Muscle layer of duodenum (tissue), 2 donors: ENCODE measurements at regions not wholly inside any gene's neighbourhood (a gene's known extent, or its start where the extent isn't known, plus 50 kb on each side); places are given as distances from the start of the nearest gene placed in this dataset.
"Not testable (repeated sequence)": the region's sequence is repeated elsewhere in the genome, so short reads cannot be mapped to it uniquely, and the experiment has no call there.

Experiments
- H3K27ac ChIP-seq: one replicate; pipeline ENCODE4 v1.7.0; 2013; ENCODE audit warnings: mild to moderate bottlenecking, low read length
- H3K27me3 ChIP-seq: one replicate; pipeline ENCODE4 v1.7.0; 2013; ENCODE audit warnings: low read depth, mild to moderate bottlenecking, control low read depth, low read length
- H3K36me3 ChIP-seq, 2 donors: one replicate each; pipeline ENCODE4 v1.7.0; 2013; ENCODE audit warnings: low read length in 2 of 2, control low read depth in 1 of 2, mild to moderate bottlenecking in 1 of 2; ENCODE audit not compliant: insufficient read depth in 2 of 2, control insufficient read depth in 1 of 2
- H3K4me1 ChIP-seq, 2 donors: one replicate each; pipeline ENCODE4 v1.7.0; 2013; ENCODE audit warnings: low read length in 2 of 2, mild to moderate bottlenecking in 2 of 2, control low read depth in 1 of 2, moderate library complexity in 1 of 2; ENCODE audit not compliant: insufficient read depth in 2 of 2, control insufficient read depth in 1 of 2
- H3K4me3 ChIP-seq, 2 donors: one replicate each; pipeline ENCODE4 v1.7.0; 2013; ENCODE audit warnings: low read length in 2 of 2, low read depth in 1 of 2, mild to moderate bottlenecking in 1 of 2
- H3K9me3 ChIP-seq, 2 donors: one replicate each; pipeline ENCODE4 v1.7.0; 2013; ENCODE audit warnings: low read length in 2 of 2, control low read depth in 1 of 2, mild to moderate bottlenecking in 1 of 2; ENCODE audit not compliant: control insufficient read depth in 1 of 2
- donor health status: healthy.

- H3K4me3 ChIP-seq, H3K27ac ChIP-seq: not testable (repeated sequence)
These were observed 83.2 kb upstream of the ROPN1 start for GRCh38 chr3:124075090-124075489.

GRCh38 chr3:124075753-124076152, 83.8 kb upstream of the ROPN1 start:
- Histone ChIP-seq H3K27ac (no peak overlapping the region), H3K36me3 (no peaks in the 10 kb centered on the region), H3K9me3 (no peaks in the 10 kb centered on the region)

More at GRCh38 chr3:124075090-124075489, 83.2 kb upstream of the ROPN1 start:
- H3K36me3 ChIP-seq, H3K9me3 ChIP-seq, H3K27me3 ChIP-seq, H3K4me1 ChIP-seq: not testable (repeated sequence)

GRCh38 chr3:124076235-124076634, 84.3 kb upstream of the ROPN1 start:
- H3K4me1 ChIP-seq: peaks cover 0 to 3% of the 10 kb centered on the region in 2 donors
- no peaks in the 10 kb centered on the region for H3K27me3 ChIP-seq
- no peaks in the 10 kb centered on the region for H3K9me3 ChIP-seq
- H3K4me3 ChIP-seq: no peak overlapping the region
- H3K27ac ChIP-seq: no peak overlapping the region
- H3K36me3 ChIP-seq: no peaks in the 10 kb centered on the region

More at GRCh38 chr3:124075753-124076152, 83.8 kb upstream of the ROPN1 start:
- Histone ChIP-seq H3K4me3 (no peak overlapping the region), H3K27me3 (no peaks in the 10 kb centered on the region), H3K4me1 (peaks cover 0 to 3% of the 10 kb centered on the region in 2 donors)

DNA sequence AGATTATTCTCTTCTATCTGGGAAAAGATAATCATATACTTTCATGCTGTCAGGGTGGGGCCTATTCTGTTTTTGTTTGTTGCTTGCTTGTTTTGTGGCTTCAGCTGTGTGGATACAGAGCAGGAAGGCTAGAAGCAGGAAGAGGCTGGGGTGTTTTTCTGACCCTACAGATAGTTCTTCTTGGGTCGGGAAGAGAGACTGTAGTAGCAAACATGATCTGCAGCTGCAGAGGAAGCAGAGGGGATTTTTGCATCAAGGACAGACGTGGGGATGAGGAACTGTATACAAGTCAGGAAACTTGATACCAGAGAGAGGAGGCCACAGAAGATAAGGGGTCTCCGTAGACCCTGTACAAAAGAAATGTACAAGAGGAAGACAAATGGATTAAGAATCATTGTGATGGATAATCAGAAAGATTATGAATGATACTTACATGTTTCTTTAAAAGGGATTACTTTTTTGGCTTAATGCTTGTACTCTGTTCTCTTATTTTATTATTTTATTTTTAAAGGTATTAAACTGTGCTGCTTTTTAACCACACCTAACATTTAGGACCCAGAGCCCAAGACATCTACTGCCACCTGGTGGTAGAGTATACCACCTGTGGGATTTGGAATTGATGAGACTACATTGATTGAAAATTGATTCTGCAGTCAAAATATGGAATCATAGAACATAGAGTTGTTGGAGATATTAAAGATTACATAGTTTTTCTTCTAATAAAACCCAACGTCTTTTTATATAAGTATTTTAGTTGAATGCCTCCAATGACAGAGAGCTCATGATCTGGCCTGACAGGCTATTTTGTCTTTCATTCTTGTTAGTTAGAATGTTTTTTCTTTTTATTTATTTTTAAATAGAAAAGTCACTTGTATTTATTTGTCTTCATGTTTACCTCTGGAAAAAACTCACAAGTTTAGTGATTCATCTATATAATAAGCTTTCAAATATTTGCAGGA, 87.3 kb upstream of the ROPN1 start:
- Histone ChIP-seq H3K9me3 (no peaks in the 10 kb centered on the region), H3K36me3 (no peaks in the 10 kb centered on the region), H3K27me3 (no peaks in the 10 kb centered on the region), H3K27ac (no peak overlapping the region), H3K4me3 (no peak overlapping the region), H3K4me1 (peaks cover 0 to 8% of the 10 kb centered on the region in 2 donors)

DNA sequence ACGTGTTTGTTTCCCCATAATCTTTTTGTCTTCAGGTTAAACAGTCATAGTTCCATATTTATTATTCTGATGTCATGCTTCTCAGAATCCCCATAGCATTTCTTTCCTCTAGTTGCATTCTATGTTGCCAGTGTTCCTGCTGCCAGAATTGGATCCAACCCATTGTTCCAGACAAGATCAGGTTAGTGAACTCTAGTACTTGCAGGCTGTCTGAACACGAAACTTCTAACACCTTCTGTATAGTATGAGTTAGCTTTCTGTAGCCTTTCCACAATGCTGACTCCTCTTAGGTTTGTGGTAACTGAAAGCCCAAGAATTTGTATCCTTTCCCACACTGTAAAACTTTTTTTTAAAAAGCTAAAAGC, 88.0 kb upstream of the ROPN1 start:
- no peaks in the 10 kb centered on the region for H3K9me3 ChIP-seq
- peaks cover 0 to 11% of the 10 kb centered on the region in 2 donors for H3K4me1 ChIP-seq
- H3K27ac ChIP-seq: no peak overlapping the region

GRCh38 chr3:124082343-124082742, 90.4 kb upstream of the ROPN1 start:
- H3K27me3 ChIP-seq: no peaks in the 10 kb centered on the region
- peaks cover 0 to 11% of the 10 kb centered on the region in 2 donors for H3K4me1 ChIP-seq
- no peak overlapping the region for H3K27ac ChIP-seq
- H3K4me3 ChIP-seq: no peak overlapping the region
- no peaks in the 10 kb centered on the region for H3K36me3 ChIP-seq
- H3K9me3 ChIP-seq: no peaks in the 10 kb centered on the region

More for the DNA sequence above, 88.0 kb upstream of the ROPN1 start:
- no peak overlapping the region for H3K4me3 ChIP-seq
- H3K27me3 ChIP-seq: no peaks in the 10 kb centered on the region
- H3K36me3 ChIP-seq: no peaks in the 10 kb centered on the region

- Histone ChIP-seq H3K36me3 (no peaks in the 10 kb centered on the region), H3K4me3 (no peak overlapping the region), H3K27me3 (no peaks in the 10 kb centered on the region), H3K9me3 (no peaks in the 10 kb centered on the region), H3K4me1 (peaks cover 0 to 8% of the 10 kb centered on the region in 2 donors), H3K27ac (no peak overlapping the region)
These were observed 92.3 kb upstream of the ROPN1 start for GRCh38 chr3:124084022-124084881.

DNA sequence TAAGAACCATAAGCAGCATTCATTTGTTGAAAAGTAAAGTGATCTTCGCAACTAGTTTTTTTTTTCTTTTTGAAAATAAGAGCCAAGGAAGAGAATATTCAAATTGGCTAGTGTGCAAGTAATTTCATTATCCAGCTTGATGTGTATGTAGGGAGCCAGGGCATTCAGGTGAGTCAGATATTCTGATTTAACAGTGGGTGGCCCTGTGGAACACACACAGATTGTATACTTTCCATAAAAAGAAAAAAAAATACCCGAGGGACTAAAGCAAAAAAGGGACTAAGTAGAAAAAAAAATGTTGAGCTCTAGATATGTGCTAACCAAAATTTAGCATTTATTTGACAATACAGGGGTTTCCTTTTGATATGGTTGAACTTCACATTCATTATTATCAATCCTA, 96.9 kb upstream of the ROPN1 start:
- Histone ChIP-seq H3K27me3 (no peaks in the 10 kb centered on the region), H3K36me3 (no peaks in the 10 kb centered on the region), H3K9me3 (no peaks in the 10 kb centered on the region), H3K27ac (no peak overlapping the region), H3K4me3 (no peak overlapping the region), H3K4me1 (peaks cover 0 to 8% of the 10 kb centered on the region in 2 donors)

- Histone ChIP-seq H3K27ac (no peak overlapping the region), H3K27me3 (no peaks in the 10 kb centered on the region)
These were observed 97.3 kb upstream of the ROPN1 start for GRCh38 chr3:124089214-124089613.

DNA sequence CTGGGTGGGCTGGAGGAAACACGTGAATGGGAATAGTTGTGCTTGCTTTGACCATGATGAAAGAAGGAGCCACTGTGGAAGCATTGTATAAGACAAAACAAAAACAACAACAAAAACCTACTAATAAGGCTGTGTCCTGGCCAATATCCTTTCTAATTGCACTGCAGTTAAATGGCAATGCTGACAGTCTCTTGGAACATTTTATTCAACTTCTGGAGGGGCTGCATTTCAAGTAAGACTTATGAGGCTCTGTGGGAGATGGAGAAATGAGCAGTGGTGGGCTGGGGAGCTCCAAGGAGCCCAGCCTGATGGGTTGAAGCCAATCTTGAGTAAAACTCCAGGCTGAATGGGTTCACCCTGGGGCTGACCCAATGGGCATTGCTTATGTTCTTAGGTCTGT, 99.8 kb upstream of the ROPN1 start:
- Histone ChIP-seq H3K27ac (no peak overlapping the region), H3K36me3 (no peaks in the 10 kb centered on the region), H3K27me3 (no peaks in the 10 kb centered on the region), H3K4me1 (no peaks in the 10 kb centered on the region), H3K9me3 (no peaks in the 10 kb centered on the region), H3K4me3 (no peak overlapping the region)

More at GRCh38 chr3:124089214-124089613, 97.3 kb upstream of the ROPN1 start:
- Histone ChIP-seq H3K9me3 (no peaks in the 10 kb centered on the region), H3K4me1 (peaks cover 0 to 4% of the 10 kb centered on the region in 2 donors), H3K4me3 (no peak overlapping the region), H3K36me3 (no peaks in the 10 kb centered on the region)

- Histone ChIP-seq H3K27me3 (no peaks in the 10 kb centered on the region), H3K4me3 (no peak overlapping the region), H3K36me3 (no peaks in the 10 kb centered on the region), H3K9me3 (no peaks in the 10 kb centered on the region), H3K4me1 (no peaks in the 10 kb centered on the region), H3K27ac (no peak overlapping the region)
These were observed 100.9 kb upstream of the ROPN1 start for GRCh38 chr3:124092811-124093210.
